Ovary (tissue), 3 donors: ENCODE measurements at regions not wholly inside any gene's neighbourhood (a gene's known extent, or its start where the extent isn't known, plus 50 kb on each side); places are given as distances from the start of the nearest gene placed in this dataset.

Source experiments
- CTCF ChIP-seq, 3 donors: fragments of 450-650 bp in 2 of 3; fragments of 200-600 bp in 1 of 3; IDR thresholded peaks; one replicate each; pipeline versions ENCODE4 v1.5.1 to v1.8.0; 2016 to 2022; ENCODE audit warnings: antibody characterized with exemption in 3 of 3, mild to moderate bottlenecking in 1 of 3
- POLR2A ChIP-seq: fragments of 450-650 bp; IDR thresholded peaks from one replicate; pipeline ENCODE4 v1.6.1; 2017; ENCODE audit warnings: antibody characterized with exemption, mild to moderate bottlenecking, moderate library complexity
- donor health status: DM: no; HTN: no; CAD: no.

- TF ChIP-seq CTCF (IDR thresholded peaks at IDR 0.05) (no peak), POLR2A (no peak)
Observed at GRCh38 chr1:147080006-147080661, 92.1 kb downstream of the PRKAB2 start.
